ENCODE measurements at regions not wholly inside any gene's neighbourhood (a gene's known extent, or its start where the extent isn't known, plus 50 kb on each side); places are given as distances from the start of the nearest gene placed in this dataset.

- Mint-ChIP-seq H3K36me3 (ENCODE audit: low read depth) (no peaks in the 10 kb centered on the region), H3K27ac (no peak overlapping the region), H3K9me3 (no peaks in the 10 kb centered on the region), H3K4me1 (peaks cover 20% of the 10 kb centered on the region), H3K4me3 (no peak overlapping the region), H3K27me3 (ENCODE audit: low read depth) (no peaks in the 10 kb centered on the region)
- TF ChIP-seq CTCF (IDR thresholded peaks at IDR 0.05; ENCODE audit: unreplicated experiment in 3 of 3), result no peak
Observed at GRCh38 chr11:28491431-28491830, 383.2 kb downstream of the METTL15 start.

GRCh38 chr11:28490773-28491382 lies 382.7 kb downstream of the METTL15 start:
- Mint-ChIP-seq H3K9me3 (no peaks in the 10 kb centered on the region), H3K36me3 (ENCODE audit: low read depth) (no peaks in the 10 kb centered on the region), H3K4me3 (no peak overlapping the region), H3K4me1 (peaks cover 20% of the 10 kb centered on the region), H3K27ac (peak overlapping the region; percentile 11 to 42 (median 25)), H3K27me3 (ENCODE audit: low read depth) (no peaks in the 10 kb centered on the region)
- no peak for TF ChIP-seq CTCF (IDR thresholded peaks at IDR 0.05; ENCODE audit: unreplicated experiment in 3 of 3)

- no peak for TF ChIP-seq CTCF (IDR thresholded peaks at IDR 0.05; ENCODE audit: unreplicated experiment in 3 of 3)
- Mint-ChIP-seq H3K9me3 (no peaks in the 10 kb centered on the region), H3K36me3 (ENCODE audit: low read depth) (no peaks in the 10 kb centered on the region), H3K27me3 (ENCODE audit: low read depth) (no peaks in the 10 kb centered on the region), H3K27ac (no peak overlapping the region), H3K4me3 (no peak overlapping the region), H3K4me1 (peaks cover 12% of the 10 kb centered on the region)
Observed at GRCh38 chr11:28488336-28488735, 380.1 kb downstream of the METTL15 start.

DNA sequence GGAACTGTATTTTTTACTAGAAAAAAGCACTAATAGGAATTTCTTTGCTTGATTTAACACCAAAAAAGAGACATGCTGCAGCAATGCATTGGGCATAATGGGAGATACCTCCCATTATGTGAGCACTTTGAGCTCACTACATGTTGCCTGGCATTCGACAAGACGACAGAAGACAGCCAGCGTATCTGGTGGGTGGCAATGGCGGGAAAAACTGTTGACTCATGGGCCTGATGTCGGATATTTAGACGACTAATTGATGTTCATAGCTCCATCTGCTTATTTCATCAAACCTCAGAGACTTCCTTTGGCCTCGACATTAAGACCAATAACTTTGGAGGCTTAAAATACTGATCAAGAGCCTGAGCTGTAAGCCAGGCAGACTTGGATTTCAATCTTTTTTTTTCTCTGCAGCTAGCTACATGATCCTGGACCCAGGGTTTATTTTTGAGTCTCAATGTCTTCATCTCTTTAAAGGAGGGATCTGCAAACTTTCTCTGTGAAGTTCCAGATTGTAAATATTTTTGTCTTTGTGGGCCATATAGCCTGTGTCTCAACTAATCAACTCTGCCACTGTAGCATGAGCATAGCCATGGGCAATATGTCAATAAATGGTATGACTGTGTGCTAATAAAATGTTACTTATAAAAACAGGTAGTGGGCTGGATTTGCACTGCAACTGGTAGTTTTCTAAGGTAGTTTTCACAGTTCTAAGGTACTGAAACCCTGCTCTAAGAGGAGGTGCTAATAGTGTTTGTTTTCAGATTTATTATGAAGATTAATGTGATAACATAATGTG lies 375.1 kb downstream of the METTL15 start:
- no peak overlapping the region for H3K4me3 Mint-ChIP-seq
- no peaks in the 10 kb centered on the region for H3K4me1 Mint-ChIP-seq
- no peak overlapping the region for H3K27ac Mint-ChIP-seq
- no peaks in the 10 kb centered on the region for H3K27me3 Mint-ChIP-seq (ENCODE audit: low read depth)
- no peaks in the 10 kb centered on the region for H3K9me3 Mint-ChIP-seq
- no peaks in the 10 kb centered on the region for H3K36me3 Mint-ChIP-seq (ENCODE audit: low read depth)
- no peak for TF ChIP-seq CTCF (IDR thresholded peaks at IDR 0.05; ENCODE audit: unreplicated experiment in 3 of 3)

GRCh38 chr11:28482666-28483065 lies 374.5 kb downstream of the METTL15 start:
- Mint-ChIP-seq H3K27me3 (ENCODE audit: low read depth) (no peaks in the 10 kb centered on the region), H3K4me3 (no peak overlapping the region), H3K4me1 (no peaks in the 10 kb centered on the region), H3K27ac (no peak overlapping the region), H3K9me3 (no peaks in the 10 kb centered on the region), H3K36me3 (ENCODE audit: low read depth) (no peaks in the 10 kb centered on the region)
- TF ChIP-seq CTCF (IDR thresholded peaks at IDR 0.05; ENCODE audit: unreplicated experiment in 3 of 3), result no peak
